ENCODE measurements at regions not wholly inside any gene's neighbourhood (a gene's known extent, or its start where the extent isn't known, plus 50 kb on each side); places are given as distances from the start of the nearest gene placed in this dataset.
"Not testable (repeated sequence)": the region's sequence is repeated elsewhere in the genome, so short reads cannot be mapped to it uniquely, and the experiment has no call there.

DNA sequence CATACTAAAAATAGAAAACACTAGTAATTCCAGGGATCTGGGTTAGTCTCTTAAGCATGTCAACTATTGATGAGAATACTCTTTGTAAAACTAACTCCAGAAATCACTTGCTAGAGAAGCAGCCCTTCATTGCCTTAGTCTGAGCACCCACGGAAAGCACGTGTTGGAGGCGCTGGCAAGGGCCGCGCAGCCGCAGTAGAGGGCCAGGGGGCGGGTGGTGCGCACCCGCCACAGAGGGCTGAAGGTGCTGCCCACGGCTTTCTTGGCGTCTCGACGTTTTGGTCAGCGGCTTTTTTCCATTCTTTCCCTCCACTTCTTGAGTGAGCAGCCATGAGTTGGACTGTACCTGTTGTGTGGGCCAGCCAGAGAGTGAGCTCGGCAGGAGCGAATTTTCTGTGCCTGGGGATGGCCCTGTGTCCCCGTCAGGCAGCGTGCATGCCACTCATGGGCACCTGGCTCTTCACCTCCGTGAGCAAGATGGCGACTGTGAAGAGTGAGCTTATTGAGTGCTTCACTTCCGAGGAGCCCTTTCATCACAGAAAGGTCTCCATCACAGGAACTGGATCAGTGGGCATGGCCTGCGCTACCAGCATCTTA lies 68.4 kb upstream of the PPM1H start:
- no peak for DNase-seq (ENCODE audit: low read depth)
- TF ChIP-seq CTCF (conservative IDR thresholded peaks at IDR 0.05; ENCODE audit: low read depth, low read length) = no peak
- H3K4me3 ChIP-seq (ENCODE audit: low read depth, low read length) = no peak overlapping the region

DNA sequence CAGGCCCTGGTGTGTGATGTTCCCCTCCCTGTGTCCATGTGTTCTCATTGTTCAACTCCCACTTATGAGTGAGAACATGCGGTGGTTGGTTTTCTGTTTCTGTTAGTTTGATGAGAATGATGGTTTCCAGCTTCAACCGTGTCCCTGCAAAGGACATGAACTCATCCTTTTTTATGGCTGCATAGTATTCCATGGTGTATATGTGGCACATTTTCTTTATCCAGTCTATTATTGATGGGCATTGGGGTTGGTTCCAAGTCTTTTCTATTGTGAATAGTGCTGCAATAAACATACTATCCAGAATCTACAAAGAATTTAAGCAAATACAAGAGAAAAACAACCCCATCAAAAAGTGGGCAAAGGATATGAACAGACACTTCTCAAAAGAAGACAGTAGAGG lies 67.1 kb upstream of the PPM1H start:
- H3K4me3 ChIP-seq (ENCODE audit: low read depth, low read length); DNase-seq (ENCODE audit: low read depth): not testable (repeated sequence)

- DNase-seq (ENCODE audit: low read depth) = no peak
- no peak overlapping the region for H3K4me3 ChIP-seq (ENCODE audit: low read depth, low read length)
- no peak for TF ChIP-seq CTCF (conservative IDR thresholded peaks at IDR 0.05; ENCODE audit: low read depth, low read length)
Measured at GRCh38 chr12:62998454-62998853, 63.5 kb upstream of the PPM1H start.

- no peak for TF ChIP-seq CTCF (conservative IDR thresholded peaks at IDR 0.05; ENCODE audit: low read depth, low read length)
- DNase-seq (ENCODE audit: low read depth) = no peak
- no peak overlapping the region for H3K4me3 ChIP-seq (ENCODE audit: low read depth, low read length)
Measured at GRCh38 chr12:62995097-62995496, 60.1 kb upstream of the PPM1H start.

- no peak for DNase-seq (ENCODE audit: low read depth)
- TF ChIP-seq CTCF (conservative IDR thresholded peaks at IDR 0.05; ENCODE audit: low read depth, low read length) = no peak
- H3K4me3 ChIP-seq (ENCODE audit: low read depth, low read length) = no peak overlapping the region
Measured at GRCh38 chr12:62986844-62987243, 51.9 kb upstream of the PPM1H start.

Data from choroid plexus epithelial cell (primary cell).